MM.1S (cell line): ENCODE measurements at regions not wholly inside any gene's neighbourhood (a gene's known extent, or its start where the extent isn't known, plus 50 kb on each side); places are given as distances from the start of the nearest gene placed in this dataset.

Experiments used
- CTCF ChIP-seq: fragments of 300-600 bp; sonication (generic); IDR thresholded peaks from 2 replicates; pipeline ENCODE4 v1.5.1; 2016; ENCODE audit warnings: antibody characterized with exemption, low read length, mixed read lengths
- EZH2 ChIP-seq: fragments of 300-600 bp; sonication (generic); optimal IDR thresholded peaks from 2 replicates; pipeline ENCODE3; 2017; ENCODE audit warnings: low read depth, mild to moderate bottlenecking, antibody characterized with exemption, low read length, mixed read lengths
- EZH2phosphoT487 ChIP-seq: fragments of 300-600 bp; sonication (generic); IDR thresholded peaks from 2 replicates; pipeline ENCODE4 v1.6.1; 2018; ENCODE audit warnings: antibody characterized with exemption, low read length

DNA sequence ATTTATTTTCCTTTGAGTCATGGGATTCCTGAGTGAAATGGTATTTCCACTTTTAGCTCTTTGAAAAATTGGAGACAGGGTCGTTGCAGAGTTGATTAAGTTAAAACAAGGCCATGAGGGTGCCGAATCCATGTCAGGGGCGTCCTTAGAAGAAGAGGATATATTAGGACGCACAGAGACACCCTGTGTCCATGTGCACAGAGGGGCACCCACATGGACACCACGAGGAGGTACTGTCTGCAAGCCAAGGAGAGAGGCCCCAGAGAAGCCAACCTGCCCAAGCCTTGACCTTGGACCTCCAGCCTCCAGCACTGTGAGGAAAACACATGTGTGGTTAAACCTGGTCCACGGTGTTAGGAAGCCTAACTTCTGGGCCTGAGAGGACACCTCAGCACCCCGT is 113.9 kb upstream of the THBS2 start:
- TF ChIP-seq CTCF = no peak
- no peak for TF ChIP-seq EZH2
- no peak for TF ChIP-seq EZH2phosphoT487
